ENCODE measurements at regions not wholly inside any gene's neighbourhood (a gene's known extent, or its start where the extent isn't known, plus 50 kb on each side); places are given as distances from the start of the nearest gene placed in this dataset.

DNA sequence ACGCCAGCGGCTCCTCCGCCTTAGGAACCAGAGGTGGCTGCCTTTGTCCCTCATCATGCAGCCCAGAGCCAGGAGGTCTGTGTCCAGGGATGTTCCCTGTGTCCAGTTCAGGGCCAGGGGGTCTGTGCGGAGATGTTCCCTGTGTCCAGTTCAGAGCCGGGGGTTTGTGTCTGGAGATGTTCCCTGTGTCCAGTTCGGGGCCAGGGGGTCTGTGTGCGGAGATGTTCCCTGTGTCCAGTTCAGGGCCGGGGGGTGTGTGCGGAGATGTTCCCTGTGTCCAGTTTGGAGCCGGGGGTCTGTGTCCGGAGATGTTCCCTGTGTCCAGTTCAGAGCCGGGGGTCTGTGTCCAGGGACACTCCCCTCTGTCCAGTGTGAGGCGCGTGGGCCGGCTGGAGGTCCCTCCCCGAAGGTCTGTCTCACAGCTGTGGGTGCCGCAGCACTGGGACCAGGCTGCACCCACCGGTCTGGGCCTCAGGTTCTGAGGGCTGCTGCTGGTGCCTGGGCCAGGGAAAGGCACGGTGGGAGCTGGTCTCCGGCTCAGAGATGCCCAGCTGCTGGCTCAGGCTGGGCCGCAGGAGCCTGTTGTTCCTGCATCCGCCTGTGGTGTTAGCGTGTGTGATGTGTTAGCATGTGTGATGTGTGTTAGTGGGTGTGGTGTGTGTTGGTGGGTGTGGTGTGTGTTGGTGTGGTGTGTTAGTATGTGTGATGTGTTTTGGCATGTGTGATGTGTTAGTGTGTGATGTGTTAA lies 67.9 kb upstream of the CFAP46 start:
- H3K4me3 ChIP-seq (ENCODE audit: low read depth, low read length), result no peak overlapping the region
- H3K27me3 ChIP-seq (replicated peaks), result no peaks in the 10 kb centered on the region
- no peak overlapping the region for H3K27ac ChIP-seq
- H3K36me3 ChIP-seq (replicated peaks), result no peaks in the 10 kb centered on the region
- no peak for DNase-seq
- TF ChIP-seq, protein P1, sequence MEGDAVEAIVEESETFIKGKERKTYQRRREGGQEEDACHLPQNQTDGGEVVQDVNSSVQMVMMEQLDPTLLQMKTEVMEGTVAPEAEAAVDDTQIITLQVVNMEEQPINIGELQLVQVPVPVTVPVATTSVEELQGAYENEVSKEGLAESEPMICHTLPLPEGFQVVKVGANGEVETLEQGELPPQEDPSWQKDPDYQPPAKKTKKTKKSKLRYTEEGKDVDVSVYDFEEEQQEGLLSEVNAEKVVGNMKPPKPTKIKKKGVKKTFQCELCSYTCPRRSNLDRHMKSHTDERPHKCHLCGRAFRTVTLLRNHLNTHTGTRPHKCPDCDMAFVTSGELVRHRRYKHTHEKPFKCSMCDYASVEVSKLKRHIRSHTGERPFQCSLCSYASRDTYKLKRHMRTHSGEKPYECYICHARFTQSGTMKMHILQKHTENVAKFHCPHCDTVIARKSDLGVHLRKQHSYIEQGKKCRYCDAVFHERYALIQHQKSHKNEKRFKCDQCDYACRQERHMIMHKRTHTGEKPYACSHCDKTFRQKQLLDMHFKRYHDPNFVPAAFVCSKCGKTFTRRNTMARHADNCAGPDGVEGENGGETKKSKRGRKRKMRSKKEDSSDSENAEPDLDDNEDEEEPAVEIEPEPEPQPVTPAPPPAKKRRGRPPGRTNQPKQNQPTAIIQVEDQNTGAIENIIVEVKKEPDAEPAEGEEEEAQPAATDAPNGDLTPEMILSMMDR (IDR thresholded peaks at IDR 0.05; ENCODE audit: low read depth, low read length, missing control alignments), result no peak
- in situ Hi-C loops (cut with HindIII; ENCODE audit: low pct_ligation_motif_present, low sequenced_read_pairs), result no loop called here

DNA sequence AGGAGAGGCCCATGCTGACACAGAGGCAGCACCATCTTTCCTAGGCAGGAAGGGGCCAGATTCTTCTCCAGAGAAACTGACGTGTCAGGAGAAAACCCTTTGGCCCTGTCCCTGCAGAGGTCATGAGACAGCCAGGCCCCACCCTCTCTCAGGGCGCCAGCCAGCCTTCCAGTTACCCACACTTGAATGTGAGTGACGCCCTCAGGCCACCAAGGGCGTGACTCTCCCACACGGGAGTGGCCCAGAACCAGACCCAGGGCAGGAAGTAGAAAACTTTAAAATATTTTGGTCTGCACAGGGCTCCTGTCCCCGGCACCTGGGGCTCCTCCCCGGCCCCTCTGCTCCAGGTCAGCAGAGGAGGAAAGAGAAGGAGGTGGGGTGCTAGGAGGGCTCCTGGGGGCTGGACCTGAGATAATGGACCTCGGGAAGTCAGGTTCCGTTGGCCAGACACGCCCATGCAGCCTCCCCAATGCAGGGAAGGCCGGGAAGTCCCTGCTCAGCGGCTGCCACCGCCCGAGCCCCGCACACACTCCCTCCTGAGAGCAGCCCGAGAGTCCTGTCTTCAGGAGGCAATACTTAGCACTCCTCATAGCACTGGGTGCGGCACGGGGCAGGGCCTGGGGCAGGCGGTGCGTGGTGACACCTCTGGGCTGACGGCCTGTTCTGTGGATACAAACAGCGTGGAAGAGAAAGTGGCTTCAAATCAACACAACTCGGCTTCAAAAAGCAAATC lies 67.0 kb upstream of the CFAP46 start:
- in situ Hi-C loops (cut with HindIII; ENCODE audit: low pct_ligation_motif_present, low sequenced_read_pairs), result no loop called here
- H3K36me3 ChIP-seq (replicated peaks), result no peaks in the 10 kb centered on the region
- TF ChIP-seq, protein P1 (IDR thresholded peaks at IDR 0.05; ENCODE audit: low read depth, low read length, missing control alignments), result no peak
- no peak for DNase-seq
- H3K4me3 ChIP-seq (ENCODE audit: low read depth, low read length), result no peak overlapping the region
- H3K27me3 ChIP-seq (replicated peaks), result no peaks in the 10 kb centered on the region
- H3K27ac ChIP-seq, result no peak overlapping the region

DNA sequence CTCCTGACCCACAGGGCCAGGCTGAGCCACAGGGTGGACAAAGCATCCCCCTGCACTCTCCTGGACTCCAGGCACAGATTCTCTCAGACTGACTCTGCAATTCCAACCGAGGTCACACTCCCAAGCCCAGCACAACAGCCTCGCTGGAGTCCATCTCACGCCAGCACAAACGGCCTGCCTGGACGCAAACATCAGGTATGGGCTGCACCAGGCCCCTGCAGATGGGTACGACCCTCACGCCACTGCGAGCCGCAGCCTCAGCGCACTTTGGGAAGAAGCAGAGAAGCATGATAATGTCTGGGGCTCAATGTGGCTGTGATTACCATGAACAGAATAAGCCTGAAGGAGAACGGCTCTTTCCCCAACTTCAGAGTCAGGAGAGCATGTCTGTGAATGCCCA lies 66.4 kb upstream of the CFAP46 start:
- Histone ChIP-seq H3K27me3 (replicated peaks) (no peaks in the 10 kb centered on the region), H3K4me3 (ENCODE audit: low read depth, low read length) (no peak overlapping the region), H3K27ac (no peak overlapping the region), H3K36me3 (replicated peaks) (no peaks in the 10 kb centered on the region)
- TF ChIP-seq, protein P1 (IDR thresholded peaks at IDR 0.05; ENCODE audit: low read depth, low read length, missing control alignments), result no peak
- no peak for DNase-seq
- in situ Hi-C loops (cut with HindIII; ENCODE audit: low pct_ligation_motif_present, low sequenced_read_pairs), result no loop called here

DNA sequence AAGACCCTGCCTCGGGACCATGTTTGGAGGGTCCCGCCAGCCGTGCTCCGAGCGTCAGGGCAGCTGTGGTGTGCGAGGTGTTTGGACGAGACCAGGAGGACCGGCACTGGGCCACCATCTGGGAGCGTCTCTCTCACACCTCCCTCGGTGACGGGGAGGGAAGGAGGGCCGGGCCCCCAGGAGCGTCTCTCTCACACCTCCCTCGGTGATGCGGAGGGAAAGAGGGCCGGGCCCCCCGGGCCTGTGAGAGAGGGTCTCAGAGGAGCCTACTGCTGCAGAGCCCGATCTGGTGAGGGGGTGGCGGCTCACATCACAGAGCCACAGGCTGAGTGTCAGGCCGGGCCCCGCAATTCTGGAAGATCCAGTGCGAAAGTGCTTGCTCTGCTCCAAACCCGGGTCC lies 65.8 kb upstream of the CFAP46 start:
- TF ChIP-seq, protein P1 (IDR thresholded peaks at IDR 0.05; ENCODE audit: low read depth, low read length, missing control alignments), result no peak
- no peak for DNase-seq
- in situ Hi-C loops (cut with HindIII; ENCODE audit: low pct_ligation_motif_present, low sequenced_read_pairs), result no loop called here
- Histone ChIP-seq H3K27me3 (replicated peaks) (no peaks in the 10 kb centered on the region), H3K27ac (no peak overlapping the region), H3K36me3 (replicated peaks) (no peaks in the 10 kb centered on the region), H3K4me3 (ENCODE audit: low read depth, low read length) (no peak overlapping the region)

DNA sequence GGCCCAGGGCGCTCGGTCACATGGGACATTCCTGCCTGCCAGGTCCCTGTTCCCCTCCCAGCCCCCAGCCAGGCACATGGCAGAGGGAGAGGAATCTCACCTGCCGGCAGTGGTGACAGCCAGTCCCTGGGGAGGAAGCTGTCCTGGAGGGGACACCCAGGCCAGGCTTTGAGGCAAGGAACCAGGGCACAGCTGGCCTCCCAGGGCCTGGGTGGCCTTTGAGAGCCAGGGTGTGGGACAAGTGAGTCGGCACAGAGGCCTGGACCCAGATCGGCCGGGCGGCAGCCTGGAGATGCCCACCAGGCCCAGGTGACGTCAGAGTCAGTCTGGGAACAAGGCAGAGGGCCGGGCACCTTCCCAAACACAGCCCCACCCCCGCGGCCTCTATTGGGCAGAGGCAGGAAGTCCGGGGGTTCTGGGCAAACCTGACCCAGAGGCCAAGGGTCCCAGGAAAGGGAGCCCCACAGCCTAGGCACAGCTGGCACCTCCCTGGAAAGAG lies 65.0 kb upstream of the CFAP46 start:
- no peak for DNase-seq
- no peaks in the 10 kb centered on the region for H3K36me3 ChIP-seq (replicated peaks)
- H3K27ac ChIP-seq, result no peak overlapping the region
- no peak overlapping the region for H3K4me3 ChIP-seq (ENCODE audit: low read depth, low read length)
- no peaks in the 10 kb centered on the region for H3K27me3 ChIP-seq (replicated peaks)
- TF ChIP-seq, protein P1 (IDR thresholded peaks at IDR 0.05; ENCODE audit: low read depth, low read length, missing control alignments), result no peak
- in situ Hi-C loops (cut with HindIII; ENCODE audit: low pct_ligation_motif_present, low sequenced_read_pairs), result no loop called here

Data from brain microvascular endothelial cell (primary cell).